GM12873 (cell line): ENCODE measurements at regions not wholly inside any gene's neighbourhood (a gene's known extent, or its start where the extent isn't known, plus 50 kb on each side); places are given as distances from the start of the nearest gene placed in this dataset.

Source experiments
- TF ChIP-seq, protein P1 (sequence below): IDR thresholded peaks from 2 replicates; pipeline ENCODE4 v1.5.1; 2012; ENCODE audit warnings: low read depth, mild to moderate bottlenecking, moderate library complexity, low read length, control low read depth; ENCODE audit not compliant: insufficient read depth; ENCODE audit errors: missing control alignments

DNA sequence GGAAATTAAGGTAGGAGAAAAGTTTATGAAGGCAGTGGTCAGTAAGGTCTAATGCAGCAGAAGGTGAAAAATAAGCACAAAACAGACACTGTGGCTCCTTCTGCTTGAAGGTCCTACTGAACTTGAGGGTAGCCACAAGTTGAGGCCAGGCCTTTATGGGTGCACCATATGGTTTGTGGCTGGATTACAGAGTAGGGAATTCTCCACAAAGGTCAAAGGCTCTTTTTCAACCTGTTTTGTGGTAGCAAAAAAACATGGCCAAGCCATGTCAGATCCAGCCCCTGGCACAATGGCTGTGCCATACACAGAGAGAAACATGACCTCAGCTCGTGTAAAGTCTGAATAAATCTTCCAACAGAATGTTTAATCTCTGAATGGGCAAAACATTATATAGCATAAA is 214.0 kb downstream of the SATB1 start:
- TF ChIP-seq, protein P1, sequence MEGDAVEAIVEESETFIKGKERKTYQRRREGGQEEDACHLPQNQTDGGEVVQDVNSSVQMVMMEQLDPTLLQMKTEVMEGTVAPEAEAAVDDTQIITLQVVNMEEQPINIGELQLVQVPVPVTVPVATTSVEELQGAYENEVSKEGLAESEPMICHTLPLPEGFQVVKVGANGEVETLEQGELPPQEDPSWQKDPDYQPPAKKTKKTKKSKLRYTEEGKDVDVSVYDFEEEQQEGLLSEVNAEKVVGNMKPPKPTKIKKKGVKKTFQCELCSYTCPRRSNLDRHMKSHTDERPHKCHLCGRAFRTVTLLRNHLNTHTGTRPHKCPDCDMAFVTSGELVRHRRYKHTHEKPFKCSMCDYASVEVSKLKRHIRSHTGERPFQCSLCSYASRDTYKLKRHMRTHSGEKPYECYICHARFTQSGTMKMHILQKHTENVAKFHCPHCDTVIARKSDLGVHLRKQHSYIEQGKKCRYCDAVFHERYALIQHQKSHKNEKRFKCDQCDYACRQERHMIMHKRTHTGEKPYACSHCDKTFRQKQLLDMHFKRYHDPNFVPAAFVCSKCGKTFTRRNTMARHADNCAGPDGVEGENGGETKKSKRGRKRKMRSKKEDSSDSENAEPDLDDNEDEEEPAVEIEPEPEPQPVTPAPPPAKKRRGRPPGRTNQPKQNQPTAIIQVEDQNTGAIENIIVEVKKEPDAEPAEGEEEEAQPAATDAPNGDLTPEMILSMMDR, result no peak

DNA sequence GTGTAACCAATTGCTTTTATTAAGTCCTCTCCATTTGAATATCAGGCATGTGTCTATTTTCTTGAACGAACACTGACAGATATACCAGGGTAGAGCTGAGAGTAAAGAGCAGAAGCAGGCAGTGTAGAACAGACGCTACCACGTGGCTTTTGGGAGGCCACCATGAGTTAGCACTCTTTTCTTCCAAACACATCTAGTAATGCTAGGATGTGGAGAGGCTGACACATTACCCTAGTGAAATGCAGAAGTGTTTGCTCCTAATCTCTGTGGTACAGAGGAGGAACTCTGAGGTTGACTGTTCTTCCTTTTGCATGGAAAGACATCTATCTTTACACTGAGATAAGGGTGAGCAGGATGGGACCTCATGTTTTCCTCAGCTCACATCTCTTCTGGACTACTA is 216.3 kb downstream of the SATB1 start:
- TF ChIP-seq, protein P1, result no peak

DNA sequence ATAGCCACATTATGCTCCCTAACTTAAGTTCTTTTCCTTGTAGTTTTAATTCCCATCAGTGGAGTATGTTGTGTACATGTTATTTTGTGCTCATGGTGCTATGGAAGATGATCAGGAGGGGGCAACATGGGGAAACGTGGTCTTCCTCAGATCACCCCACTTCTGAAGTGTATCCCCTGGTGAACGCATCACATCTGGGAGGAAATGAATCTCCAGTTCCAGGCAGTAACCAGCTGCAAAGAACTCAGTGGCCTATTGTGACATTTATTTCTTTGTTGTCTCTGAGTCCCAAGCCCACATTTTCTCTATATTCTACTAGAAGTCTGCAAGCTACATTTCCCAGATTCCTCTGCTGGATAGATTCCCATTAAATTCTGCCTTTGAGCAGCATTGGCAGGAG is 217.0 kb downstream of the SATB1 start:
- TF ChIP-seq, protein P1, result no peak

DNA sequence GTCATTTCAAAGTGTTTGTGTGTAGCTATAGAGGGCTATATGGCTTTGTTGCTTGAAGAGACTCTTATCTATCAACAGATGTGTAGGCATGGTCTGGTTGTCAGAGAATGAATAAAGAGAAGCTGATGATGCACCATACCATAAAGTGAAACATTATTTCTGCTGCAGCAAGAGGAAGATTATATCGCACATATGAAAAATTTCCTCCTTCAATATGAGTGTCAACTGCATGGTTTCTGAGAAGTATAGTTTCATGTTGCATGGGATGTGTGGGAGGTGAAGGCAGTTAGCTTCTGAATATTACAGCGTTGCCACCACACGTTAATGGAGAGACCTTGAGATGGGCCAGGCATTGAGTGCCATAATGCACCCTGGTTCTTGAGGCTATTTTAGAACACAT is 217.9 kb downstream of the SATB1 start:
- TF ChIP-seq, protein P1, result no peak

DNA sequence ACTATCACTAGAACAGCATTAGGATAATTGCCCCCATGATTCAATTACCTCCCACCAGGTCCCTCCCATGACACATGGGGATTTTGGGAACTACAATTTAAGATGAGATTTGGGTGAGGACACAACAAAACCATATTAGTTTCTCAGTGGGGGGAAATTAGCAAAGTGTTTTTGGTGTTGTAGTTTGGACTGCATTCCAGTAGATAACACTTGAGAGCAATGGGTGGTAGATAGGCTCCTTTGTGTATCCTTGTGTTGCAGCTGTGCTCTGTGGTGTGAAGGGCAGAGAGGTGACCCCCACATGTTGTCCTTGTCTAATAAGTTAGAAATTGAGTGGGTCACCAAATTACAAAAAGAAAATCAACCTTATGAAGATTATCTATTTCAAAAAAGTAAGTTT is 223.8 kb downstream of the SATB1 start:
- TF ChIP-seq, protein P1, result no peak

DNA sequence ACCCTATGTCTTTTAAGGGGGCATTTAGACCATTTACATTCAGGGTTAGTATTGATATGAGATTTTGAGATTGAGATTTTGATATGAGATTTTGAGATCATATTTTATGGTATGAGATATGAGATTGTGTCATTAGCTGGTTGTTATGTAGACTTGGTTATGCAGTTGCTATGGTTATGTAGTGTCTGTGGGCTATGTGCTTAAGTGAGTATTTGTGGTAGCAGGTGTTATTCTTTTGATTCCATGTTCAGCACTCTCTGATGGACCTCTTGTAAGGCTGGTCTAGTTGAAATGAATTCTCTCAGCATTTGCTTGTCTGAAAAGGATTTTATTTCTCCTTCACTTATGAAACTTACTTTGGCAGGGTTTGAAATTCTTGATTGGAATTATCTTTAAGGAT is 225.4 kb downstream of the SATB1 start:
- TF ChIP-seq, protein P1, result no peak

DNA sequence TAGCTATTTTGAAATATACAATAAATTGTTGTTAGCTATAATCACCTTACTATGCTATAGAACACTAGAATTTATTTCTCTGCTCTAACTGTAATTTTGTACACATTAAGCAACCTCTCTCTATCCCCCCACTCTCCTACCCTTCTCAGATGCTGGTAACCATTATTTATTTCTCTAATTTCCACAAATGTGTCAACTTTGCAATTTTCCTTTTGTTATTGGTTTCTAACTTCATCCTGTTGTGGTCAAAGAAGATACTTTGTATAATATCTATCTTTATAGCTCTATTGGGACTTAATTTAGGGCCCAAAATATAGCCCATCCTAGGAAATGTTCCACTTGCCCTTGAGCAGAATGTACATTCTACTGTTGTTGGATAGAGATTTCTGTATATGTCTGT is 229.3 kb downstream of the SATB1 start:
- TF ChIP-seq, protein P1, result no peak
